ENCODE measurements at regions not wholly inside any gene's neighbourhood (a gene's known extent, or its start where the extent isn't known, plus 50 kb on each side); places are given as distances from the start of the nearest gene placed in this dataset.

- TF ChIP-seq CTCF (conservative IDR thresholded peaks at IDR 0.05; ENCODE audit: low read depth, low read length) = no peak
- no peak overlapping the region for H3K4me3 ChIP-seq (ENCODE audit: low read depth, low read length)
Measured at GRCh38 chr10:29104661-29105399, 184.0 kb upstream of the LYZL1 start.

GRCh38 chr10:29105516-29106215 is 183.2 kb upstream of the LYZL1 start:
- H3K4me3 ChIP-seq (ENCODE audit: low read depth, low read length) = no peak overlapping the region
- DNase-seq (ENCODE audit: low read depth) = peak; percentile 12
- no peak for TF ChIP-seq CTCF (conservative IDR thresholded peaks at IDR 0.05; ENCODE audit: low read depth, low read length)

More at GRCh38 chr10:29104661-29105399, 184.0 kb upstream of the LYZL1 start:
- no peak for DNase-seq (ENCODE audit: low read depth)

GRCh38 chr10:29106287-29106686 is 182.6 kb upstream of the LYZL1 start:
- no peak for TF ChIP-seq CTCF (conservative IDR thresholded peaks at IDR 0.05; ENCODE audit: low read depth, low read length)
- DNase-seq (ENCODE audit: low read depth) = no peak
- no peak overlapping the region for H3K4me3 ChIP-seq (ENCODE audit: low read depth, low read length)

- no peak for TF ChIP-seq CTCF (conservative IDR thresholded peaks at IDR 0.05; ENCODE audit: low read depth, low read length)
- H3K4me3 ChIP-seq (ENCODE audit: low read depth, low read length) = no peak overlapping the region
- DNase-seq (ENCODE audit: low read depth) = no peak
Measured at GRCh38 chr10:29107866-29108498, 180.9 kb upstream of the LYZL1 start.

- no peak overlapping the region for H3K4me3 ChIP-seq (ENCODE audit: low read depth, low read length)
- no peak for TF ChIP-seq CTCF (conservative IDR thresholded peaks at IDR 0.05; ENCODE audit: low read depth, low read length)
- no peak for DNase-seq (ENCODE audit: low read depth)
Measured at GRCh38 chr10:29109707-29110571, 178.9 kb upstream of the LYZL1 start.

- H3K4me3 ChIP-seq (ENCODE audit: low read depth, low read length) = no peak overlapping the region
- DNase-seq (ENCODE audit: low read depth) = no peak
- no peak for TF ChIP-seq CTCF (conservative IDR thresholded peaks at IDR 0.05; ENCODE audit: low read depth, low read length)
Measured at GRCh38 chr10:29112827-29113615, 175.8 kb upstream of the LYZL1 start.
